ENCODE measurements at regions not wholly inside any gene's neighbourhood (a gene's known extent, or its start where the extent isn't known, plus 50 kb on each side); places are given as distances from the start of the nearest gene placed in this dataset.

- H3K9ac ChIP-seq (ENCODE audit: low read length): no peak overlapping the region
- no peak overlapping the region for H3K4me3 ChIP-seq (ENCODE audit: low read depth, low read length, poor library complexity, severe bottlenecking)
- no peaks in the 10 kb centered on the region for H3K36me3 ChIP-seq (ENCODE audit: insufficient read depth, low read length)
- H3F3A ChIP-seq (ENCODE audit: insufficient read depth, low read length): no peaks in the 10 kb centered on the region
- H3K4me1 ChIP-seq (ENCODE audit: insufficient read depth, low read length, severe bottlenecking): no peaks in the 10 kb centered on the region
- H3K27me3 ChIP-seq (ENCODE audit: insufficient read depth, low read length): no peaks in the 10 kb centered on the region
- H3K4me2 ChIP-seq (ENCODE audit: low read length): no peak overlapping the region
- H3K9me3 ChIP-seq (ENCODE audit: low read length): no peaks in the 10 kb centered on the region
- H3K9me2 ChIP-seq (ENCODE audit: low read depth, low read length): no peaks in the 10 kb centered on the region
- H2AFZ ChIP-seq (ENCODE audit: low read length): no peak overlapping the region
- no peaks in the 10 kb centered on the region for H3K79me2 ChIP-seq (ENCODE audit: insufficient read depth, low read length)
- no peak for TF ChIP-seq EZH2 (IDR thresholded peaks at IDR 0.05; ENCODE audit: borderline replicate concordance, low read length)
- H4K20me1 ChIP-seq (ENCODE audit: insufficient read depth, low read length): no peaks in the 10 kb centered on the region
- no peak overlapping the region for H3K27ac ChIP-seq (ENCODE audit: low read depth, low read length, poor library complexity, severe bottlenecking)
Measured at GRCh38 chr18:60643009-60643408, 270.4 kb upstream of the MC4R start.

DNA sequence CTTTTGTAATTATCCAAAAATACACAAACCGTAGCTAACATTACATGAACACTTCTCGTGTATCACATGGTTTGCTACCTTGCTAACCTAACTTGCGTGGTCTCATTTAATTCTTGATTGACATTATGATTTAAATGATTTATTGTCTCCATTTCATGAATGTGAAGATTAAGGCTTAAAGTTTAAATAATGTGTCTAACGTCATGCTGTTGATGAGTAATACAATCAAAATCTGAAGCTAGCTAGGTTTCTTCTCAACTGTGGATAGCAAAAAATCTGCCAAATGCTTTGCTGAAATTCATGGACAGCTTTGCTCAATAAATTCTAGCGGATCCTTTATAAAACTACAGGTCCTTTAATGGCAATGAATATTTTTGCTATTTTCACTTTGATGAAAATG is 274.1 kb upstream of the MC4R start:
- Histone ChIP-seq H3K27me3 (ENCODE audit: insufficient read depth, low read length) (no peaks in the 10 kb centered on the region), H3K9me3 (ENCODE audit: low read length) (no peaks in the 10 kb centered on the region), H3K4me3 (ENCODE audit: low read depth, low read length, poor library complexity, severe bottlenecking) (no peak overlapping the region), H3K36me3 (ENCODE audit: insufficient read depth, low read length) (no peaks in the 10 kb centered on the region), H3K4me1 (ENCODE audit: insufficient read depth, low read length, severe bottlenecking) (no peaks in the 10 kb centered on the region), H3K4me2 (ENCODE audit: low read length) (no peak overlapping the region), H4K20me1 (ENCODE audit: insufficient read depth, low read length) (no peaks in the 10 kb centered on the region), H3K9ac (ENCODE audit: low read length) (no peak overlapping the region), H3F3A (ENCODE audit: insufficient read depth, low read length) (no peaks in the 10 kb centered on the region), H3K9me2 (ENCODE audit: low read depth, low read length) (no peaks in the 10 kb centered on the region), H3K79me2 (ENCODE audit: insufficient read depth, low read length) (no peaks in the 10 kb centered on the region), H2AFZ (ENCODE audit: low read length) (no peak overlapping the region), H3K27ac (ENCODE audit: low read depth, low read length, poor library complexity, severe bottlenecking) (no peak overlapping the region)
- TF ChIP-seq, protein P1, sequence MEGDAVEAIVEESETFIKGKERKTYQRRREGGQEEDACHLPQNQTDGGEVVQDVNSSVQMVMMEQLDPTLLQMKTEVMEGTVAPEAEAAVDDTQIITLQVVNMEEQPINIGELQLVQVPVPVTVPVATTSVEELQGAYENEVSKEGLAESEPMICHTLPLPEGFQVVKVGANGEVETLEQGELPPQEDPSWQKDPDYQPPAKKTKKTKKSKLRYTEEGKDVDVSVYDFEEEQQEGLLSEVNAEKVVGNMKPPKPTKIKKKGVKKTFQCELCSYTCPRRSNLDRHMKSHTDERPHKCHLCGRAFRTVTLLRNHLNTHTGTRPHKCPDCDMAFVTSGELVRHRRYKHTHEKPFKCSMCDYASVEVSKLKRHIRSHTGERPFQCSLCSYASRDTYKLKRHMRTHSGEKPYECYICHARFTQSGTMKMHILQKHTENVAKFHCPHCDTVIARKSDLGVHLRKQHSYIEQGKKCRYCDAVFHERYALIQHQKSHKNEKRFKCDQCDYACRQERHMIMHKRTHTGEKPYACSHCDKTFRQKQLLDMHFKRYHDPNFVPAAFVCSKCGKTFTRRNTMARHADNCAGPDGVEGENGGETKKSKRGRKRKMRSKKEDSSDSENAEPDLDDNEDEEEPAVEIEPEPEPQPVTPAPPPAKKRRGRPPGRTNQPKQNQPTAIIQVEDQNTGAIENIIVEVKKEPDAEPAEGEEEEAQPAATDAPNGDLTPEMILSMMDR (IDR thresholded peaks at IDR 0.05; ENCODE audit: low read length): no peak
- TF ChIP-seq EZH2 (IDR thresholded peaks at IDR 0.05; ENCODE audit: borderline replicate concordance, low read length): no peak

GRCh38 chr18:60649107-60649506 is 276.5 kb upstream of the MC4R start:
- TF ChIP-seq, protein P1 (IDR thresholded peaks at IDR 0.05; ENCODE audit: low read length): no peak
- TF ChIP-seq EZH2 (IDR thresholded peaks at IDR 0.05; ENCODE audit: borderline replicate concordance, low read length): no peak
- Histone ChIP-seq H3K27ac (ENCODE audit: low read depth, low read length, poor library complexity, severe bottlenecking) (no peak overlapping the region), H3K4me2 (ENCODE audit: low read length) (no peak overlapping the region), H3K9ac (ENCODE audit: low read length) (no peak overlapping the region), H3K9me3 (ENCODE audit: low read length) (no peaks in the 10 kb centered on the region), H3K4me1 (ENCODE audit: insufficient read depth, low read length, severe bottlenecking) (no peaks in the 10 kb centered on the region), H3K4me3 (ENCODE audit: low read depth, low read length, poor library complexity, severe bottlenecking) (no peak overlapping the region), H3K27me3 (ENCODE audit: insufficient read depth, low read length) (no peaks in the 10 kb centered on the region), H3K79me2 (ENCODE audit: insufficient read depth, low read length) (no peaks in the 10 kb centered on the region), H3K9me2 (ENCODE audit: low read depth, low read length) (no peaks in the 10 kb centered on the region), H3F3A (ENCODE audit: insufficient read depth, low read length) (no peaks in the 10 kb centered on the region), H4K20me1 (ENCODE audit: insufficient read depth, low read length) (no peaks in the 10 kb centered on the region), H2AFZ (ENCODE audit: low read length) (no peak overlapping the region), H3K36me3 (ENCODE audit: insufficient read depth, low read length) (no peaks in the 10 kb centered on the region)

DNA sequence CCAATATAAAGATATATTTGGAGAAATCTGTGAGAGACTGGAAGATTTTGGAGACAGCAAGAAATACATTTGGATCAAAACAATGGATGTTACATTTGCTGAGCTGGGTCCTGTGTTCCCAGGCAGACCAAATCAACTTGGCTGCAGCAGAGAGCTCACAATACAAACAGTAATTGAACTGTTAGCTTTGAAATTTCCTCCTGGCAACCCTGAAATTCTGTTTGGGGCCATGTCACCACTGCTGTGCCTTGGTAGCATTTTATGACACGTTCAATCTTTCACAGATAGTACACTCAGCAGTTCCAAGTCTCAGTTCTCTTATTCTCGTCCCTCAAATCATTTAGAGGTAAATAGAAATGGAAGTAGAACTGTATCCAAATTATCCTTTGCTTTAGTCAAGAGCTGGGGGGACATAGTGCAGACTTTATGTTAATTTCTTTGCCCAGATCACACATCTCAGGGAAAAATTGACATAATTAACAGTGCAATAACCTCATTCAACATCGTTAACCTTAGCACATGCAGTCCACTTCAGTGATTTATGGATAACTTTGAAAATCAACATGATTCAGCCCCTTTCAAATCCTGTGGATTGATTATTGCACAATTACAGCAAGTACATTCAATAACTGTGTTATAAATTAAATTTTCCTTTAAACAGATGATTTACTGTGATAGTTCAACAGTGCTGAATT is 277.4 kb upstream of the MC4R start:
- H3K4me3 ChIP-seq (ENCODE audit: low read depth, low read length, poor library complexity, severe bottlenecking): no peak overlapping the region
- no peaks in the 10 kb centered on the region for H3F3A ChIP-seq (ENCODE audit: insufficient read depth, low read length)
- no peak overlapping the region for H3K9ac ChIP-seq (ENCODE audit: low read length)
- H3K36me3 ChIP-seq (ENCODE audit: insufficient read depth, low read length): no peaks in the 10 kb centered on the region
- H2AFZ ChIP-seq (ENCODE audit: low read length): no peak overlapping the region
- H3K4me2 ChIP-seq (ENCODE audit: low read length): no peak overlapping the region
- no peak for TF ChIP-seq EZH2 (IDR thresholded peaks at IDR 0.05; ENCODE audit: borderline replicate concordance, low read length)
- TF ChIP-seq, protein P1 (IDR thresholded peaks at IDR 0.05; ENCODE audit: low read length): no peak
- no peaks in the 10 kb centered on the region for H3K4me1 ChIP-seq (ENCODE audit: insufficient read depth, low read length, severe bottlenecking)
- no peaks in the 10 kb centered on the region for H3K79me2 ChIP-seq (ENCODE audit: insufficient read depth, low read length)
- H3K9me3 ChIP-seq (ENCODE audit: low read length): no peaks in the 10 kb centered on the region
- no peaks in the 10 kb centered on the region for H3K27me3 ChIP-seq (ENCODE audit: insufficient read depth, low read length)
- H4K20me1 ChIP-seq (ENCODE audit: insufficient read depth, low read length): no peaks in the 10 kb centered on the region
- H3K27ac ChIP-seq (ENCODE audit: low read depth, low read length, poor library complexity, severe bottlenecking): no peak overlapping the region
- H3K9me2 ChIP-seq (ENCODE audit: low read depth, low read length): no peaks in the 10 kb centered on the region

Measured in OCI-LY1 (cell line).